ENCODE measurements at regions not wholly inside any gene's neighbourhood (a gene's known extent, or its start where the extent isn't known, plus 50 kb on each side); places are given as distances from the start of the nearest gene placed in this dataset.

DNA sequence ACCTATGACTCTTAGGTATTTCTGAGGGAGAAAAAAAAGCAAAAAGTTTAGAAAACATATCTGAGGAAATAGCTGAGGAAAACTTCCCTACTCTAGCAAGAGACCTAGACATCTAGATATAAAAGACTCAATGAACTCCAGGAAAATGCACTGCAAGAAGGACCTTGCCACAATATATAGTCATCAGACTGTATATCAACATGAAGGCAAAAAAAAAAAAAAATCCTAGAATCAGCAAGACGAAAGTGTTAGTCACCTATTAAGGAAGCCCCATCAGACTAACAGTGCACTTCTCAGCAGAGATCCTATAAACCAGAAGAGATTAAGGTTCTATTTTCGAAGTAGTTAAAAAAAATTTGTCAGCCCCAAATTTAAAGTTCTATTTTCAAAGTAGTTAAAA is 166.2 kb downstream of the TMEM38B start:
- no peak for DNase-seq (ENCODE audit: low read depth)
- H3K4me3 ChIP-seq (ENCODE audit: low read depth, low read length): no peak overlapping the region
- TF ChIP-seq, protein P1, sequence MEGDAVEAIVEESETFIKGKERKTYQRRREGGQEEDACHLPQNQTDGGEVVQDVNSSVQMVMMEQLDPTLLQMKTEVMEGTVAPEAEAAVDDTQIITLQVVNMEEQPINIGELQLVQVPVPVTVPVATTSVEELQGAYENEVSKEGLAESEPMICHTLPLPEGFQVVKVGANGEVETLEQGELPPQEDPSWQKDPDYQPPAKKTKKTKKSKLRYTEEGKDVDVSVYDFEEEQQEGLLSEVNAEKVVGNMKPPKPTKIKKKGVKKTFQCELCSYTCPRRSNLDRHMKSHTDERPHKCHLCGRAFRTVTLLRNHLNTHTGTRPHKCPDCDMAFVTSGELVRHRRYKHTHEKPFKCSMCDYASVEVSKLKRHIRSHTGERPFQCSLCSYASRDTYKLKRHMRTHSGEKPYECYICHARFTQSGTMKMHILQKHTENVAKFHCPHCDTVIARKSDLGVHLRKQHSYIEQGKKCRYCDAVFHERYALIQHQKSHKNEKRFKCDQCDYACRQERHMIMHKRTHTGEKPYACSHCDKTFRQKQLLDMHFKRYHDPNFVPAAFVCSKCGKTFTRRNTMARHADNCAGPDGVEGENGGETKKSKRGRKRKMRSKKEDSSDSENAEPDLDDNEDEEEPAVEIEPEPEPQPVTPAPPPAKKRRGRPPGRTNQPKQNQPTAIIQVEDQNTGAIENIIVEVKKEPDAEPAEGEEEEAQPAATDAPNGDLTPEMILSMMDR (IDR thresholded peaks at IDR 0.05; ENCODE audit: control insufficient read depth, extremely low read depth, insufficient read depth): no peak

DNA sequence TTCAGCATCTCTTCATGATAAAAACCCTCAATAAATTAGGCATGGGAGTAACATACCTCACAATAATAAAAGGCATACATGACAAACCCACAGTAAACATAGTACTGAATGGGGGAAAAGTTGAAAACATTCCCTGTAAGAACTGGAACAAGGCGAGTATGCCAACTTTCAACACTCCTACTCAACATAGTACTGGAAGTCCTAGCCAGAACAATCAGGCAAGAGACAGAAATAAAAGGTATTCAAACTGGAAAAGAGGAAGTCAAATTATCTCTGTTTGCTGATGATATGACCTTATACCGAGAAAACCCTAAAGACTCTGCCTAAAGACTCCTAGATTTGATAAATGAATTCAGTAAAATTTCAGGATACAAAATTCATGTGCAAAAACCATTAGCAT is 167.6 kb downstream of the TMEM38B start:
- H3K4me3 ChIP-seq (ENCODE audit: low read depth, low read length): no peak overlapping the region
- no peak for DNase-seq (ENCODE audit: low read depth)
- TF ChIP-seq, protein P1 (IDR thresholded peaks at IDR 0.05; ENCODE audit: control insufficient read depth, extremely low read depth, insufficient read depth): no peak

DNA sequence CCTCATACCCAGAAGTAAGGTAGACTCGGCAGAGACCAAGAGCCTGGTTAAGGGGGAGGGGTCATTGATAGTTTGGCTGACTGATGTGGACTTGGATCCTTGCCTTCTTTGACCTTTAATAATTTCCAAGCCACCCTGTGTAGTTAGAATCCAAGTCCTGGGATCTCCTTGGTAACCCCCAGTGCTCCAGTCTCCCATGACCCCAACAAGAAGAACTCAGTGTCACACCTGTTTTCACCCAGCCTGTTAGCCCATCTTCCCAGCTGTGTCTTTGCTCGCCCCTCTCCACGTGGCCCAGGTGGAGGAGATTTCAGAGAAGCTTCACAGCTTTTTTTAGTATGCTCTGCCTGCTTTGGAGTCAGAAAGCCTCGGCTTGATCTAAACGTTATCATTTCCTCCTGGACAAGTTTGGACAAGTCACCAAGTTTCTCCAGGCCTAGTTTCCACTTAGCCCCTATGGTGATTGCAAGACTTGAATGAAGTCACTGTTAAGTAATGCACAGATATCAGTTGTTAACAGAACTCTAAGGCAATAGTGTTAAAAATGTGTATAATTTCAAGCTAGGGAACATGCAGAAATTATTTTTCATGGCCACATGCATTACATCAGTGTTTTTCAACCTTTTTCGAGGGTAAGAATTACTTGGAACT is 170.0 kb downstream of the TMEM38B start:
- DNase-seq (ENCODE audit: low read depth): no peak
- TF ChIP-seq, protein P1 (IDR thresholded peaks at IDR 0.05; ENCODE audit: control insufficient read depth, extremely low read depth, insufficient read depth): no peak
- H3K4me3 ChIP-seq (ENCODE audit: low read depth, low read length): no peak overlapping the region

DNA sequence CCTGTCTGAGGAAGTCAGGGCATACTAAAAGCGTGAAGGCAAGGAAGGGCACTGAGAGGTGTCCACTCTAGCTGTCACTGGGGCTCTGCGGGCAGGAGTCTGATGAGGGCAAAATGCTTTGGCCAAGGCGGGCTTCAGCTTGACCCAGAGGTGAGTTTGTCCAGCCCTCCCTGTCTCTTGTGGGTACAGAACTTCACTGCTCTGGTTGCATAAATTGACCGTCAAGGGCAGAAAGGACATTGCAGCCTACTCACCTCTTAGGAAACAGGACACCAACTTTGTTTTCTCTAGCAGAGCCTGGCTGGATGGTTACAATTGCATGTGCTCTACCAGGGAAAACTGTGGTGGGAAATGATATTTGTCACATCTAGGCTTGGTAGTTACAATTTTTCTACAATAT is 170.9 kb downstream of the TMEM38B start:
- H3K4me3 ChIP-seq (ENCODE audit: low read depth, low read length): no peak overlapping the region
- TF ChIP-seq, protein P1 (IDR thresholded peaks at IDR 0.05; ENCODE audit: control insufficient read depth, extremely low read depth, insufficient read depth): no peak
- no peak for DNase-seq (ENCODE audit: low read depth)

DNA sequence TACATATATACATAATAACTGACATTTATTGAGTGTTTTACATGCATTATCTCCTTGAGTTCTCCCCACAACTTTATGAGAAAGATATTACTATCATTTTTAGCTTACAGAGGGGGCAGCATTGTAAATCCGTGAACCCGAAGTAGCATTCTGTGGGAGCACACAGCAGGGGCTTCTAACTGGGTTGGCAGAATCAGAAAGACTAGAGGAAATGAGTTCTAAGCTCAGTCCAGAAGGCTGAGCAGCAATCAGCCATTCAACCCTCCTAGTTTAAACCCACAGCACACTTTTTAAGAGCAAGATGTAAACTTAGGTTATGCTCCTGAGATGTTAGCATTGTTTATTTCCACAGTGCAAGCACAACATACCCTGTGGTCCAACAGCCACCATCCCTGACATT is 177.2 kb downstream of the TMEM38B start:
- TF ChIP-seq, protein P1 (IDR thresholded peaks at IDR 0.05; ENCODE audit: control insufficient read depth, extremely low read depth, insufficient read depth): no peak
- no peak for DNase-seq (ENCODE audit: low read depth)
- H3K4me3 ChIP-seq (ENCODE audit: low read depth, low read length): no peak overlapping the region

DNA sequence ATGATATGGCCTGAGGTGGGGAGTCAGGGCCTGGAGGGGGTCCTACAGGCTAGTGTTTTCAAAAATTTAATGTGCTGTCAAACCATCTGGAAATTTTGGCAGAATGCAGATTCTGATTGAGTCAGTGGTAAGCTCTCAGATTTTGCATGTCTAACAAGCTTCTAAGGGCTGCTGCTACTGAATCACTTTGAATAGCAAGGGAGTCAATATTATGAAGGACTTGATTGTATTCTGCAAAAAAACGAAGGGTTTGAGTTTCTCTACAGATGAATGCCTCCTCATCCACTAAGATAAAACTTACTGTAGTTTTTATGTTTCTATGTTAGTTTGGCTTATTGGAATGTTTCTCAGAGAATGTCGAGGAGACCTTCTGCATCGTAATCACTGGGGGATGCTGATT is 179.5 kb downstream of the TMEM38B start:
- TF ChIP-seq, protein P1 (IDR thresholded peaks at IDR 0.05; ENCODE audit: control insufficient read depth, extremely low read depth, insufficient read depth): no peak
- no peak overlapping the region for H3K4me3 ChIP-seq (ENCODE audit: low read depth, low read length)
- DNase-seq (ENCODE audit: low read depth): no peak

DNA sequence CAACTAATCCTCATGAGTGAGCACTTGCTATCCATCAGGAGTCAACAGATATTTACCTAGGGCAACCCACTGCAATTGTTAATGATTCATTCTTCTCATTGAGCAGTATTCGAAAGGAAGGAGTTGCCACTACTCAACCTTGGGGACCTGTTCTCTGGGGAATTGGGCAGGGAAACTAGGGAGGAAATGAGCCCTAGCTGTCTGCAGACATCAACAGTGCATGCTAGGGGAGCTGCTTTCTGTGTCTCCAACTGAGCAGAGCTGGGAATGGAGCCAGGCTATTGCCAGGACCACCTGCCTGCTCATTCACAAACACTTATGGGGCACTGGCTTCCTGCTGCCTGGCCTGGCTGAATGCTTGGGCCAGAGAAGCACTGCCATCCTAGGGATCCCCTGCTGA is 183.4 kb downstream of the TMEM38B start:
- DNase-seq (ENCODE audit: low read depth): no peak
- TF ChIP-seq, protein P1 (IDR thresholded peaks at IDR 0.05; ENCODE audit: control insufficient read depth, extremely low read depth, insufficient read depth): no peak
- no peak overlapping the region for H3K4me3 ChIP-seq (ENCODE audit: low read depth, low read length)

All from LNCaP clone FGC (cell line).